ENCODE measurements at regions not wholly inside any gene's neighbourhood (a gene's known extent, or its start where the extent isn't known, plus 50 kb on each side); places are given as distances from the start of the nearest gene placed in this dataset.

- TF ChIP-seq, protein P1, sequence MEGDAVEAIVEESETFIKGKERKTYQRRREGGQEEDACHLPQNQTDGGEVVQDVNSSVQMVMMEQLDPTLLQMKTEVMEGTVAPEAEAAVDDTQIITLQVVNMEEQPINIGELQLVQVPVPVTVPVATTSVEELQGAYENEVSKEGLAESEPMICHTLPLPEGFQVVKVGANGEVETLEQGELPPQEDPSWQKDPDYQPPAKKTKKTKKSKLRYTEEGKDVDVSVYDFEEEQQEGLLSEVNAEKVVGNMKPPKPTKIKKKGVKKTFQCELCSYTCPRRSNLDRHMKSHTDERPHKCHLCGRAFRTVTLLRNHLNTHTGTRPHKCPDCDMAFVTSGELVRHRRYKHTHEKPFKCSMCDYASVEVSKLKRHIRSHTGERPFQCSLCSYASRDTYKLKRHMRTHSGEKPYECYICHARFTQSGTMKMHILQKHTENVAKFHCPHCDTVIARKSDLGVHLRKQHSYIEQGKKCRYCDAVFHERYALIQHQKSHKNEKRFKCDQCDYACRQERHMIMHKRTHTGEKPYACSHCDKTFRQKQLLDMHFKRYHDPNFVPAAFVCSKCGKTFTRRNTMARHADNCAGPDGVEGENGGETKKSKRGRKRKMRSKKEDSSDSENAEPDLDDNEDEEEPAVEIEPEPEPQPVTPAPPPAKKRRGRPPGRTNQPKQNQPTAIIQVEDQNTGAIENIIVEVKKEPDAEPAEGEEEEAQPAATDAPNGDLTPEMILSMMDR (IDR thresholded peaks at IDR 0.05): no peak
- TF ChIP-seq POLR2A (IDR thresholded peaks at IDR 0.05) (no peak), POLR2AphosphoS5 (IDR thresholded peaks at IDR 0.05) (no peak), EP300 (IDR thresholded peaks at IDR 0.05) (no peak)
Measured at GRCh38 chr2:150944315-150944714, 317.3 kb downstream of the RBM43 start.

All from gastroesophageal sphincter (tissue), 3 donors.